ENCODE measurements at regions not wholly inside any gene's neighbourhood (a gene's known extent, or its start where the extent isn't known, plus 50 kb on each side); places are given as distances from the start of the nearest gene placed in this dataset.
"Not testable (repeated sequence)": the region's sequence is repeated elsewhere in the genome, so short reads cannot be mapped to it uniquely, and the experiment has no call there.

GRCh38 chr4:124873361-124874171, 161.0 kb upstream of the ANKRD50 start:
- no peak for DNase-seq

GRCh38 chr4:124872659-124873058, 160.1 kb upstream of the ANKRD50 start:
- DNase-seq = no peak

GRCh38 chr4:124869961-124870495, 157.5 kb upstream of the ANKRD50 start:
- DNase-seq = no peak

GRCh38 chr4:124868495-124868894, 156.0 kb upstream of the ANKRD50 start:
- no peak for DNase-seq

- no peak for DNase-seq
Measured at GRCh38 chr4:124867536-124867935, 155.0 kb upstream of the ANKRD50 start.

- DNase-seq = no peak
Measured at GRCh38 chr4:124866301-124866700, 153.8 kb upstream of the ANKRD50 start.

- no peak for DNase-seq
Measured at GRCh38 chr4:124863040-124863545, 150.6 kb upstream of the ANKRD50 start.

GRCh38 chr4:124862261-124862660, 149.7 kb upstream of the ANKRD50 start:
- no peak for DNase-seq

- no peak for DNase-seq
Measured at GRCh38 chr4:124861761-124862160, 149.2 kb upstream of the ANKRD50 start.

- DNase-seq = no peak
Measured at GRCh38 chr4:124854968-124855367, 142.4 kb upstream of the ANKRD50 start.

- no peak for DNase-seq
Measured at GRCh38 chr4:124851741-124852140, 139.2 kb upstream of the ANKRD50 start.

GRCh38 chr4:124846306-124846705, 133.8 kb upstream of the ANKRD50 start:
- DNase-seq = no peak

GRCh38 chr4:124839786-124840390, 127.4 kb upstream of the ANKRD50 start:
- no peak for DNase-seq

- no peak for DNase-seq
Measured at GRCh38 chr4:124833831-124834505, 121.4 kb upstream of the ANKRD50 start.

- DNase-seq = no peak
Measured at GRCh38 chr4:124828382-124828781, 115.8 kb upstream of the ANKRD50 start.

GRCh38 chr4:124817531-124817930, 105.0 kb upstream of the ANKRD50 start:
- no peak for DNase-seq

GRCh38 chr4:124812203-124812602, 99.7 kb upstream of the ANKRD50 start:
- DNase-seq = not testable (repeated sequence)

- DNase-seq = no peak
Measured at GRCh38 chr4:124810827-124811226, 98.3 kb upstream of the ANKRD50 start.

GRCh38 chr4:124807421-124807820, 94.9 kb upstream of the ANKRD50 start:
- no peak for DNase-seq

GRCh38 chr4:124806403-124806802, 93.9 kb upstream of the ANKRD50 start:
- no peak for DNase-seq

GRCh38 chr4:124804584-124804983, 92.1 kb upstream of the ANKRD50 start:
- DNase-seq = no peak

- DNase-seq = no peak
Measured at GRCh38 chr4:124804041-124804440, 91.5 kb upstream of the ANKRD50 start.

- DNase-seq = no peak
Measured at GRCh38 chr4:124803641-124804040, 91.1 kb upstream of the ANKRD50 start.

- DNase-seq = no peak
Measured at GRCh38 chr4:124803026-124803425, 90.5 kb upstream of the ANKRD50 start.

Data from NCI-H1105 treated with DMSO at 0.1 percent for 48 hours (cell line).